UCSD-AML1 (cell line): ENCODE measurements at regions not wholly inside any gene's neighbourhood (a gene's known extent, or its start where the extent isn't known, plus 50 kb on each side); places are given as distances from the start of the nearest gene placed in this dataset.
"Not testable (repeated sequence)": the region's sequence is repeated elsewhere in the genome, so short reads cannot be mapped to it uniquely, and the experiment has no call there.

Source experiments
- DNase-seq: peaks from one replicate; lab custom pipeline; 2025; ENCODE audit not compliant: unreplicated experiment; lab: John Stamatoyannopoulos, UW

GRCh38 chr13:63249411-63250187 lies 1834.0 kb upstream of the PCDH20 start:
- no peak for DNase-seq

- DNase-seq = not testable (repeated sequence)
Measured at GRCh38 chr13:63236667-63237396, 1821.2 kb upstream of the PCDH20 start.

- DNase-seq = not testable (repeated sequence)
Measured at GRCh38 chr13:63218596-63218995, 1802.9 kb upstream of the PCDH20 start.

- DNase-seq = no peak
Measured at GRCh38 chr13:63209330-63210017, 1793.8 kb upstream of the PCDH20 start.

- DNase-seq = no peak
Measured at GRCh38 chr13:63208826-63209225, 1793.2 kb upstream of the PCDH20 start.

- no peak for DNase-seq
Measured at GRCh38 chr13:63206461-63206860, 1790.8 kb upstream of the PCDH20 start.

GRCh38 chr13:63201493-63201892 lies 1785.8 kb upstream of the PCDH20 start:
- no peak for DNase-seq

- no peak for DNase-seq
Measured at GRCh38 chr13:63199508-63199907, 1783.9 kb upstream of the PCDH20 start.

GRCh38 chr13:63198071-63198470 lies 1782.4 kb upstream of the PCDH20 start:
- DNase-seq = no peak

- DNase-seq = no peak
Measured at GRCh38 chr13:63195726-63196125, 1780.1 kb upstream of the PCDH20 start.

- no peak for DNase-seq
Measured at GRCh38 chr13:63190742-63191141, 1775.1 kb upstream of the PCDH20 start.

GRCh38 chr13:63190219-63190618 lies 1774.6 kb upstream of the PCDH20 start:
- no peak for DNase-seq

- DNase-seq = no peak
Measured at GRCh38 chr13:63189712-63190111, 1774.1 kb upstream of the PCDH20 start.

GRCh38 chr13:63184693-63185092 lies 1769.0 kb upstream of the PCDH20 start:
- no peak for DNase-seq

- no peak for DNase-seq
Measured at GRCh38 chr13:63175536-63175935, 1759.9 kb upstream of the PCDH20 start.

- DNase-seq = no peak
Measured at GRCh38 chr13:63167699-63168337, 1752.2 kb upstream of the PCDH20 start.

GRCh38 chr13:63166345-63166744 lies 1750.7 kb upstream of the PCDH20 start:
- no peak for DNase-seq

GRCh38 chr13:63163903-63164302 lies 1748.3 kb upstream of the PCDH20 start:
- no peak for DNase-seq

- no peak for DNase-seq
Measured at GRCh38 chr13:63161219-63161618, 1745.6 kb upstream of the PCDH20 start.

- no peak for DNase-seq
Measured at GRCh38 chr13:63156816-63157215, 1741.2 kb upstream of the PCDH20 start.

- DNase-seq = no peak
Measured at GRCh38 chr13:63149375-63149774, 1733.7 kb upstream of the PCDH20 start.
